HG02938 (cell line): ENCODE measurements at regions not wholly inside any gene's neighbourhood (a gene's known extent, or its start where the extent isn't known, plus 50 kb on each side); places are given as distances from the start of the nearest gene placed in this dataset.

Source experiments
- ATAC-seq: cut with Tn5 transposase; IDR thresholded peaks from one replicate; pipeline ENCODE4 v1.9.1; 2021; ENCODE audit warnings: mild to moderate bottlenecking, moderate library complexity; ENCODE audit not compliant: unreplicated experiment

DNA sequence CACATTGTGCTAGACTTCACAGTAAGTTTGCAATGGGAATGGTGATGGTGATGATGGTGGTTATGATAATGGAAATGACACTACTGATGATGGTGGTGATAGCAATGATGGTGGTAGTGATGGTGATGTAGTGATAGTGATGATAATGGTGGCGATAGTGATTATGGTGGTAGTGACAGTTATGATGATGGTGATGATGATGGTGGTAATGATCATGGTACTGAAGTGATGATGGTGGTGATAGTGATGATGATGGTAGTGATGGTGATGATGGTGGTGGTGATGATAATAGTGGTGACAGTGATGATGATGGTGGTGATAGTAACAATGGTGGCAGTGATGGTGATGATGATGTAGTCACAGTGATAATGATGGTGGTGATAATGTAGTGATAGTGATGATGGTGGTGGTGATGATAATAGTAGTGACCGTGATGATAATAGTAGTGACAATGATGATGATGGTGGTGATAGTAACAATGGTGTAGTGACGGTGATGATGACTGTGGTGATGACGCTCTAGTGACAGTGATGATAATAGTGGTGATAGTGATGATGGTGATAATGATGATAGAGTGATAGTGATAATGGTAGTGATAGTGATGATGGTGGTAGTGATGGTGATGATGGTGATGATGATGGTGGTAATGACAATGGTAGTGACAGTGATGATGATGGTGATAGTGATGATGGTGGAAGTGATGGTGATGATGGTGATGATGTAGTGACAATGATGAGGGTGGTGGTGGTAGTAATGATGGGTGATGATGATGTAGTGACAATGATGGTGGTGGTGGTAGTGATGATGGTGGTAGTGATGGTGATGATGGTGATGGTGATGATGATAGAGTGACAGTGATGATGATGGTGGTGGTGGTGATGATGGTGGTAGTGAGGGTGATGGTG is 222.9 kb upstream of the PWP1 start:
- ATAC-seq: no peak

DNA sequence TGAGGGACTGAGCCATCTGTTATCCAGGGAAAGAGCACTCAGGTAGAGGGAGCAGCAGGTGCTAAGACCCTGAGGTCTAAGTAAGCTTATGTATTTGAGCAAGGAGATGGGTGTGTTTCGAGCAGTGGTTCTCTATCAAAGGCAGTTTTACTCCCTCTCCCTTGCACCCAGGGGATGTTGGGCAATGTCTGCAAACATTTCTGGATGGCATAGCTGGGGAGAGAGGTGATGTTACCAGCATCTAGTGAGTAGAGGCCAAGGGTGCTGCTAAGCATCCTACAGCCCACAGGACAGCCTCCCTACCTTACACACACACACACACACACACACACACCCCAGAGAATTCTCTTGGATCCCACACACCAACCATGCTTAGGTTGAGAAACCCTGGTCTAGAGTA is 221.0 kb upstream of the PWP1 start:
- ATAC-seq: no peak

DNA sequence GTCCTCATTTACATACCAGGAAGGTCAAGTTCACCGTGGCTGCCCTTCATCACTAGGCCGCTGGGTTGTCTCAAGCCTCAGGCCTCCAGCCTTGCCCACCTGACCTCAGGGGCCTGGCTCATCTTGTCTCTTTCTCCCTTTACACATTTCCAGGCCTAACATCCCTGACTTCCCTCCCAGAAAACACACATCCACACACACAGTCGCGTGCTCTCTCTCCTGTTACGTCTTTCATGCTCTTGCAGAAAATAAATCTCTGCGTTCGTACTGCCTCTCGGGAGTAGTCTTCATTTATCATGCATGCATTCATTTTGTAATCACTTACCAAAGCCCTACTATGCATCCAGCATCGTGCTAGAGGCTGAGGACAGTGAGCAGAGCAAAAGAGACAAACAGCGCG is 220.0 kb upstream of the PWP1 start:
- ATAC-seq: no peak

DNA sequence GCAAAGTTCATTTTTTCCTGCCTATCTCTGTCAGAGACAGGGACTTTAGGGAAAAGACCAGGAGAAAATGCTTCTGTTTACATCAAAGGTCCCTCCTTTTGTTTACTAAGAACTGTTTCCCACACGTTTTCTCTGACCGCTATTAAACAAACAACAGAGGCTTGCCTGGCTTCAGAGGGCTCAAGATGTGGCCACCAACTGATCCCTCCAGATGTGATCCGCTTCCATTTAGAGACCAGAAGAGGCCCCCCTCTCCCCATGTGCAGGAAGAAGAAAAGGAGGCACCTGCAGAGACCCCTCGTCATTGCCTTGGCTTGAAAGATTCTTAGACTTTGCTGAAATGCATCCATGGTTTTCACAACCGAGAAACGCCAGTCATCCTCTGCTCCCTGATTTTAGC is 217.9 kb upstream of the PWP1 start:
- ATAC-seq: no peak

DNA sequence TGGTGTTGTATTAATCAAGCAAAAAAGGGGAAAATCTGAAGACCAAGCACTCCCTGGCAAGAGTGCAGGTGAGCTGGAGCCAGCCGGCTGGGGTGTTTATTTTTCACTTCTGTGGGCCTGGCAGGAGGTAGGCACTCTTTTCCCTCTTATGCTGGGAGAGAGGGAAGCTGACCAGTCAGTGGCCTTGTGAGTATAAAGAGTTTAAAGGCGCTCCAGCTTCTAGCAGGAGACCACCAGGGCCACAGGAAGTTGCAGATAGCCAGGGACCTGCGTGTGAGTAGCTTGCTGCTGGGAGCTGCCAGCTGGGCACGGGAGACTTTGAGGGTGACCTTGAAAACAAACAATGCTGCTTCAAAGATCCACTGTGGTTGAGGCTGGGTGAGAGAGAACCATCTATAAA is 217.4 kb upstream of the PWP1 start:
- no peak for ATAC-seq

DNA sequence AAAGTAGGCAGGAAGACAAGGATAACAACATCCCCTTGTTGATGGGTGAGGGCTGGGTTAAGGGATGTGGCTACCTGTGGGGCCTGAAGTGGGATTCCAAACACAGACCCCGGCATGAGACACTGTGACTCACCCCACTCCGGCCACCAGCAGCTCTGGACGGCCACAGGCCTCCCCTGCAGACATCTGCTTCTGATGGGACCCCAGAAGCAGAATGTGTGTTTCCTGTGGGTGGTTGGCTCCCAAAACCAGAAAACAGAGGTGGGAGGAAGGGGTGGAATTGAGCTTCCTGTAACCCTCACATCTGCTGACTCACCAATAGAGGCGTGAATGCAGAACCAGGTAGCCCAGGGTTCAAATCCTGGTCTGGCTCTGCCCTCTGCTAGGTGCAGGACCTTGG is 216.6 kb upstream of the PWP1 start:
- ATAC-seq: no peak

DNA sequence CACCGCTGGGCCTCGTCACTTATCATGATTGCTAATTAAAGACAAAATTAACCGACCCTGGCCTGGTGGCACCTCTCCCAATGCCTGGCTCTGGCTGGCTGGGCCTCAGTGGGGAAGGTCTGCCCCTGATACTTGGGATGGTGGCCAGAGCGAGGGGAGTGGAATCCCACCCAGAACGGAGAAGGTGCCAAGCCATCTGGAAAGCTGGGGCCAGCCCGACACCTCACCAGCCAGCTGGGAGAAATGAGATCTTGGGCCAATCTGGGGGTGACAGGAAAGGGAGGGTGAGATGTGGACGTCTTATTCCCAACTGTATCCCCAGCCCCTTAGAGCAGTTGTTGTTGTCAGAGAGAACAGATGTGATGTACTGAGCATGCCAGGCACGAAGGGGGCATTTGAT is 215.0 kb upstream of the PWP1 start:
- ATAC-seq: no peak

DNA sequence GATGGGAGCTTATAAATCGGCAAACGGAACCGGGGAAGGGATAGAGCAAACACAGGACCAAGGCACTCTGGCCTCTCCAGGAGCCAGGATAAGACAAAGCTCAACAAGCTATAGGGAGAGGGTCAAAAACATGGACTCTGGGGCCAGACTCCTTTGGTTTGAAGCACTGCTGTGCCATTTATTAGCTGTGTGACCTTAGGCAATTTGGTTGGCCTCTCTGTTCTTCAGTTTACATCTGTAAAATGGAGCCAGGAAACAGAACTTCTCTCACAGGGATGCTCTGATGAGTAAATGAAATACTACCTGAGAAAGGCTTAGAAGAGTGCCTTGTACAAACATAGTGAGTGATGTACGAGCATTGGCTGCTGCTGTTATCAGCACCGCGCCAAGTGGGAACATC is 213.3 kb upstream of the PWP1 start:
- ATAC-seq: no peak

DNA sequence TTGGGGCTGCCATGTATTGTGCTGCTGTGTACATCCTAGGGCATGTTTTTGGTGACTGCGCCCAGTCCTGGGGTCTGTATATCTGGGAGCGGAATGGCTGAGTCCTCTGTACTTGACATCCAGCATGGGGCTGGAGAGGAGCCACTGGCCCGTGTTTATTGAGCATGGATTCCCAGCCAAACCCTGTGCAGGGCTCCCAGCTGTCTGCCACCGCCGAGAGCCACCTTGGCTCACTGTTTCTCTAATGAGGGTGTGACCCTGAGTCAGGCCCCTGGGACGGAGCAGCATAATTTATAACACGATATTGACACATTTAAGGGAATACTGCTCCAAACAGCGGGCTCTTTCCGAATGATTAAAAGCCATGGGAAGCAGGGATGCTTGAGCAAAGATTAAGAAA is 211.5 kb upstream of the PWP1 start:
- ATAC-seq: no peak

DNA sequence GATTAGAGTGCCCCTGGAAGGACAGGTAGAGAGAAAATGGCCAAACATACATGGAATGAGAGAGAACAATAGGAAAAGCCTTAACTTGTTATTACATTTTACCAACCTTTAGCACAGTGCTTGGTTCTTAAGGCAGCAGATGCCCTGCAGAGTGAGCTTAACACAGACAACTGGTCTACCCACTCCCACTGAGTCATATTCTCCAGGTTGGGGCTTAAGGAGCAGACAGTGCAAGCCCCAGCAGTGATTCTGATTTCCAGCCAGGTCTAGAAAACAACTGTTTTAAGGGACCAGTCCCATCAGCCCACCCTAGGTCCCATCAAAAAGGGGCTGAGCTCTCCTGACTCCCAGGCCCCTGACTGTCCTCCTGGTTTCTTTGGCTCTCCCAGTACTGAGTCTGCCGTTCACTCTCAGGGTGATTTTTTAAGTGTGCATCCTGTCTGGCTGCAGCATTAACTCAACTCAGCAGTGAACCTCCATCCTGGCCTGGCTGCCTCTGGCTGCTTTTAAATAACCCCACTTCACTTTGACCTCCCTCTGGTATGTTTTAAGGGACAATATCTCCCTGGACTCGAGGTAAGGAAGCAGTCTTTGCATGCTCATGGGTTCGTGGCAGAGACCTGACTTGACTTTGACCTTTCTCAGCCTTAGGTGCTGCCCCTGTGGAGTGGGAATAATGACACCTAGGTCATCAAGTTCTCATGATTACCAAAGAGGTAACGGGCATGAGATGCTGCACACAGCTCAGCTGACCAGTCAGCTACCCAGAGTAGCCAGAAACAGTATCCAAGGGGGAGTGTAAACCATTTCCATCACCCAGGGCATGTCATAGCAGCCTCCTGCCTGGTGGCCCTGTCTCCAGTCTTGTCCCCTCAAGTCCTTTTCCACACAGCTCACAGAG is 210.7 kb upstream of the PWP1 start:
- no peak for ATAC-seq

DNA sequence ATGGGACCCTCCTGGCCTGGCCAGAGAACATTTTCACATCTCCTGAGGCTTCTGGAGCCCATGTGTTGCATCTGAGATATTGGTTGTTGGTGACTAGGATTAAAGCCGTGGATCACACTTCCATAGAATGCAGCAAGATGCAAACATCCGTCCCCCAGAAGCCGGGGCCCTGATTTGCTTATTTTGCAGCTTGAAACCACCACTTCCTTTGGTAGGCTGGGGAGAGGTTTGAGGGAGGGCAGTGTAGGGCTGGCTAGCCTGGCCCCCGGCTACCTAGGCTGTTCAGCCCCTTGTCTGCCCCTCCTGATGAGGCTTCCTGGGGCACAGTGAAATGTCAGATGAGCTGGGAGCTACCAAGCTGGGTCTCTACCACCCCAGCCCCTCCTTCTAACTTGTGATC is 209.7 kb upstream of the PWP1 start:
- ATAC-seq: no peak

DNA sequence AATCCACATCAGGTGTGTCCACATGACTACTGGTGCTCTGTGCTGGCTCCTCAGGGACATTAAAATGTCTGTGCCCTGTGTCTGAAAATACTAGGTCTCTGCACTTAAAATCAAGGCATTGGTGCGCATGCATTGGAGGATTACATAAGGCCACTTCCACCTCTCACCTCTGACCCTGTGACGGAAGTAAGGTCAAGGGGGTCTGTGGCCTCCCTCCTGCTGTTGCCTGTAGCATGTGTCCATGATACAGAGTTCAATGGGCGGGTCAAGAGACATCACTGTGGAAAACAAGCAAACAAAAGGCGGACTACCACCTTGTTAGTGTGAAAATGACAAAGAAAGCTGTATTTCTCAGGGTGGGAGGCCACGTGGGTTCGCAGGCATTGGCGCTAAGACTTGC is 208.6 kb upstream of the PWP1 start:
- no peak for ATAC-seq

DNA sequence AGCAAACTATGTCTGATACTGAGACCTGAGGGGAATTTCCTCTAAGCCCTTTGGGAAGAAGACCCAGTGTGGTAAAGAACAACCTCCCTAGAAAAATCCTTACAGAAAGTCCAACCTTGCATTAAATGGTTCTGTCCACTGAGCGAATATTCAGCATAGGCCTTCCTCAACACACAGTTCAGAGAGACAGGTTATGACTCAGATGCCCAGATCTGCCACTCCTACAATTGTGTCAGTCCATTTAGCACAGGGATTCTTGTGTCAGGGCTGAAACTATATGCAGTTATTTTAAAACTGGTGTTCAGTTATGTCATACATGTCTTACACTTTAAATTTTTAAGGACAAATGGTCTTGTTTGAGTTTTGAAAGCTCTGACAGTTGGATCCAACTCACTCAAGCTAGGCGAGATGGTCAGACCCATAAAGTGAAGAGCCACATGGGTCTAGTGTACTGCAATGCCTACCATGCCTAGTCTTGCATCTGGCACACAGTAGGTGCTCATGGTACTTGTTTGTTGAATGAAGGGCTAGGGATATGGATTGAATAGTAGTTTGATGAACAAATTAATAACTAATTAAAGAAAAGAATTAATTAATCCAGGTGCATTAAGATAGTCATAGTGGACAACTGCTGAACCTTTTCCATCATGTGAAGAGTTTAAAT is 207.5 kb upstream of the PWP1 start:
- ATAC-seq: no peak

DNA sequence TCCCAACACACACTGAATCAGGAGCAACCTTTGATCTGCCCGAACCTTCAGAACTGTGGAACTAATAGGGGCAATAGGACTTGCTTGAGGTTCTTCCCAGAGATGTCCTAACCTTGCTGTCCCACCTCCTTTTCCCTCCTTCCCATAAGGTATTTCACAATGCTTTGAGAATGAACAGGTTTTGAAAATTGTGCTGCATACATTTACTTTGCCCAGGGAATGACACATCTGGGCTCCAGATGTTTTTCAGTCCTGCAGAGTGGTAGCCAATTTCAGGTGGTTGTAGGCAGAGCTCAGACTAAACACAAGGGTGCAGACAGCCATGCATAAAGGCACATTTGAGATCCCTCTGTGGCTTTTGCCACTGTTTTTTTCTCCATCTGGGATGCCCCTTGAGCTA is 206.7 kb upstream of the PWP1 start:
- ATAC-seq: no peak

DNA sequence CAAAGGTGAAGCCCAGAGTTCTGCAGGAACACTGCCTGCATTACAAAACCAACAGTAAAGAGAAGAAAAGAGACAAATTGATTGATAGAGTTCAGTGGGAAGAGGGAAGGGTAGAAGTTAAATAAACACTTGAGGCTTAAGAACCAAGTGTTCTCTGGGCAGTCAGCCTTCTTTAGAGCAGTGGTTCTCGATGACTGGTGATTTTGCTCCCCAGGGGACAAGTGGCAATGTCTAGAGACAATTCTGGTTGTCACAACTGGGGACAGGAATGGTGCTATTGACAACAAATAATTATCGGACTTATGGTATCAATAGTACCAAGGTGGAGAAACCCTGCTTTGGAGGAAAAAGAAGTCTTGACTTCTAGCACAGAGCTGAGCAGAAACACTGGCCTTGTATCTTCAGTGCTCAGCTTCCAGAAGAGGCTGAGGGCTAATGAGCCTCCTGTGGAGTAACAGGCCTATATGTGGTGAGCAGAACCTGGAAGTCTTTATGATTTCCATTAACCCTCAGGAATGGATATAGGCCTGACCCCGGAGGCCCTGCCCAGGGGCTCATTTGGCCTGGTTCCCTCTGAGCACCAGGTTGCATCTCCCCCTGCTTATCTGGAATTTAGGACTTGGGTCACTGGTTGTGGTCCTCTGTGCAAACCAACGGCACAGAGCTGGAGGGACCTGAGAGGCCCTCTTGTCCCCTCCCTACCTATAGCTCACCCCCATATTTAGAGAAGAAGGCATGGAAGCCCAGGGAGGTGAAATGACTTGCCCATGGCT is 204.6 kb upstream of the PWP1 start:
- no peak for ATAC-seq

DNA sequence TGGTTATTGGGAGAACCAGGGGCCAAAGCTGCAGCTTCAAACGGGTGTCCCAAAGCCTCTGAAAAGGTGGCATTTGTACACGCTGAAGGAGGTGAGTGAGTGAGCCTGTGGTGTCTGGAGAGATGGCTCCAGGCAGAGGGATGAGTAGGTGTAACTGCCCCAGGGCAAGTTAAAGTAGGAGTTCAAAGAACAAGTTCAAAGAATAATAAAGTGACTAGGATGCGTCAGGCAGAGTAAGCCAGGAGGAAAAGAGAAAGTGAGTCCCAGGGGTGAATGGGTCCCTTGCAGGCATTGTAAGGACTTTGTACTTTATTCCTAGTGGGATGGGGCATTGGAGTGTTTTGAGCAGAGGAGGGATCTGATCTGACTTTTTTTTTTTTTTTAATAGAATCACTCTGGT is 201.4 kb upstream of the PWP1 start:
- ATAC-seq: no peak

DNA sequence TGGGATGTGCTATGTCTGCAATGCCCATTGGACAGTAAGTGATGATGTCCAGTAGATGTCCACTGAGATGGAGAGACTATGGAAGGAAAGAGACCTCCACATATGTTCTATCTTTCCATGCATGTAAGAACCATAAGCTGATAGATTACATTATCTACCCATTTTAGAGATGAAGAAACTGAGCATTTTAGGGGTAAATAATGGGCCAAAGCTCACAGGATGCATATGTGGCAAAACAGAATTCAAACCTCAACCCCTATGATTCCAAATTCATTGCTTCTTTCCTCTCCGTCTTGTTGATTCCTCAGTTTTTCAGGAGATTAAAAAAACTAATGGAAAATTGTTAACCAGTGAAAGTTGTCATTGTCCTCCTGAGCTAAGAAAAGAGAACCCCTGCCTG is 200.7 kb upstream of the PWP1 start:
- no peak for ATAC-seq

DNA sequence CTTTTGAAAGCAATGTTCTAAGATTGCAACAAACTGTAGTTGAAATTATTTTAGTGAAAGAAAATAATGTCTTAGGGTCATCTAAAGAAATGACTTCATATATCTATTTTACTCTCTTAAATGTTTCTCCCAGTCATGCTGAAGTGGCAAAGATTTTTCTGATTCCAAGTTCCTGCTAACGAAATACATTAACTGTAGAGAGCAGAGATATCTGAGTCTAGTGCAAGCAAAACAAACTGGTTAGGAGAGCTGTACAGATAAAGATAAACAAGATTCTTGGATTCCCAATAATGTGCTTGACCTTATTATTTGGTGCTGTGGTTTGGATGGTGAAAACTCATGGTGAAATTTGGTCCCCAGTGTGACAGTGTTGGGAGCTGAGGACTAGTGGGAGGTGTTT is 199.9 kb upstream of the PWP1 start:
- ATAC-seq: no peak

DNA sequence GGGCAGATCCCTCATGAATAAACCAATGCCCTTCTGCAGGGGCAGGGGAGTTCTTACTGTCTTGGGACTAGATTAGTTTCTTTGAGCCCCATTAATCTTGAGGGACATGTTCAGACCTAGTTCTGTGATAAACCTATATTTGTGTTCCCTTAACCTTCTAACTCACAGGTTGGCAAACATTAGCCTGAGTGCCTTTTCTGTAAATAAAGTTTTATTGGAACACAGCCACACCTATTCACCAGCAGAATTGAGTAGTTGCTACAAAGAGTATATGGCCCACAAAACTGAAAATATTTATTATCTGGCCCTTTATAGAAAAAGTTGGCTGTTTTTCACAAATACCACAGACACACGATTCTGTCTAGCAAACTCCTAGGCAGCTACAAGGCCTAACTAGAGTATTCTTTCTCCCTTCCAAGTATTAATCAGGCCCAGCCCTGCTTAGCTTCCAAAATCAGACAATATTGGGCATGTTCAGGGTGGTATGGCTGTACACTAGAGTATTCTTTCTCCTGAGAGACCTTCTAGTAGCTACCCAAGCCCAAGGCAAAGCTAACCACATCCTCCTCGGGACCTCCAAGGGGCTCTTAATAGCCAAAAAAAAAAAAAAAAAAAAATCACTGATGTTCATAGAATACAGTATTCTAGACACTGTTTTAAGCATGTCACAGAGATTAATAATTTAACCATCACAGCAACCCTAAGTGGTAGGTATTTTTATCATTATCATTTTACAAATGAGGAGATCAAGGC is 199.3 kb upstream of the PWP1 start:
- ATAC-seq: no peak

DNA sequence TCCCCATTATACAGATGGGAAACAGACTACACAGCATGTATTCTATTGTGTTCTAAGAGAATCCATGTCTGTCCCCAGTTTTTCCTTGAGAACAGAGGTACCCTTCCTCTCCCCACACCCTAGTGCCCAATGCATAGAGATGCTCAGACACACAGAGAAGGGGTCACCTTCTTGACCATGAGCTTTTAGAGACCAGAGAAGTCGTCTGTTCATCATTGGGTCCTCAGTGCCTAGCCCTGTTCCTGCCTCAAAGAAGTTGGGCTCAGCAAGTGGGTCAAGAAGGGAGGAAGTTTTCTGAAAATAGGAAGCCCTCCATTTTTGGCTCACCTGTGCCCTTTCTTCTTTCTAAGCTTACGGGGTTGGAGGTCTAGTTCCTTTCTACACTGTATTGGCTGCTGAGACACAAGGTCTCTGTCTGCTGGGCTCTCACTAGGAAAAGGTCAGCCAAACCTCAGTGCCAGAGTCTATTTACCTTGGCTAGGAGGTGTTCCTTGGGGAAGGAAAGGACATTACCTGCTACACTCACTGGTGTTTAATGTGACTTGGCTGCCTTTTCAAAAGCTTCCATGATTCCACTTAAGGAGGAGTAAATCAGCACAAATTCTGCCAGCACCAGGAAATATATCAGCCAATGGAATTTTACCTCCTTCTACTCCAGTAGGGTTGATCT is 198.5 kb upstream of the PWP1 start:
- ATAC-seq: no peak
